Left ventricle myocardium inferior (tissue), 1 donor: ENCODE measurements at regions not wholly inside any gene's neighbourhood (a gene's known extent, or its start where the extent isn't known, plus 50 kb on each side); places are given as distances from the start of the nearest gene placed in this dataset.

ENCODE experiments used
- DNase-seq: peaks from one replicate; pipeline ENCODE4 v3.0.0-alpha.2; 2020
- H3K27ac ChIP-seq: fragments of 200-600 bp; replicated peaks from 2 replicates; pipeline ENCODE4 v1.8.0; 2021
- H3K27me3 ChIP-seq: fragments of 200-600 bp; 2 replicates; pipeline ENCODE4 v1.8.0; 2021; ENCODE audit warnings: low read depth
- H3K36me3 ChIP-seq: fragments of 200-600 bp; 2 replicates; pipeline ENCODE4 v1.8.0; 2021
- H3K4me1 ChIP-seq: fragments of 200-600 bp; 2 replicates; pipeline ENCODE4 v1.8.0; 2021
- H3K4me3 ChIP-seq: fragments of 200-600 bp; 2 replicates; pipeline ENCODE4 v1.8.0; 2021; ENCODE audit warnings: mild to moderate bottlenecking, moderate library complexity
- H3K9me3 ChIP-seq: fragments of 200-600 bp; replicated peaks from 2 replicates; pipeline ENCODE4 v1.8.0; 2021
- CTCF ChIP-seq: fragments of 200-600 bp; IDR thresholded peaks from 2 replicates; pipeline ENCODE4 v1.8.0; 2021; ENCODE audit warnings: antibody characterized with exemption, mild to moderate bottlenecking, borderline replicate concordance
- intact Hi-C: fragments of 100-400 bp; cut with micrococcal nuclease; formaldehyde crosslinking; loops from one replicate; pipeline ENCODE4 v1.11.0; 2022
- donor health status: DM: no; HTN: yes; CAD: no; lungs with severe emphysema.

DNA sequence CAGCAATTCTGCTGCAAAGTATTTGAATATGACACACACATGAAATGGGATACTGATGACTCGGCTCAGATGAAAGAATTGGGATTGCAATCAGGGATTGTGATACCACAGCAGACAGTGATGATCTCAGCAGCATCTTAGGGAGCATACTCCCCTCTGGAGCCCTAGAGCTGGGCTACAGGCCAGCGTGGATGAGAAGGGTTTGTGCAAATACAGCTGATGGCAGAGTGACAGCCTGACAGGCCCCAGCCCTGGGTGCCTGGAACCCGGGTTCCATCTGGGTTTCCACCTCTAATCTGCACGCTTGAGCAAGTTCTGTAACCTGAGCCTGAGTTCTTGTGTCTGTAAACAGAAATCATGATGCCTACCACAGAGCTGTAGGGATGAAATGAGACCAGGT lies 418.0 kb downstream of the LRATD1 start:
- H3K4me1 ChIP-seq: no peaks in the 10 kb centered on the region
- DNase-seq: no peak
- H3K27ac ChIP-seq: no peak overlapping the region
- peaks cover 5% of the 10 kb centered on the region for H3K27me3 ChIP-seq
- intact Hi-C loops: no loop called here
- H3K9me3 ChIP-seq: no peaks in the 10 kb centered on the region
- TF ChIP-seq CTCF: no peak
- no peak overlapping the region for H3K4me3 ChIP-seq
- H3K36me3 ChIP-seq: no peaks in the 10 kb centered on the region

DNA sequence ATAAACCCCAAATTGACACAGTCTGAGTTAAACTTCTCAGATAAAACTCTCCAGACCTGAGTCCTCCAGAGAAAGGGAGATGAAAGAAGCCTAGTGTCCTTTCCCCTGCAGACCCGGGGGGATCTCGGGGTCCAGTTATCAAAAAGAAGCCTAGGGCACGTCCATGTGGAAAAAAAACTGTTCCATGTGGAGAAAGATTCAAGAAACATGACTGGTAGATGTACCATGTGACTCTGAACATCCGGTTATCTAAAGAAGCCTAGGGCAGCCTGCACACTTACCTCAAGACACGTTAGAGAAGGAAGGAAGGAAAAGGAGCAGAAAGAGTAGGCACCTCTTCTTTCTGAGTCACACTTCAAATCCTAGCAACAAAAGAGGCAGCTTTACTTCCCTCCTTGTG lies 421.0 kb downstream of the LRATD1 start:
- no peak for TF ChIP-seq CTCF
- no peak for DNase-seq
- H3K9me3 ChIP-seq: no peaks in the 10 kb centered on the region
- H3K27ac ChIP-seq: no peak overlapping the region
- H3K27me3 ChIP-seq: peaks cover 5% of the 10 kb centered on the region
- no peak overlapping the region for H3K4me3 ChIP-seq
- H3K36me3 ChIP-seq: no peaks in the 10 kb centered on the region
- no peaks in the 10 kb centered on the region for H3K4me1 ChIP-seq
- intact Hi-C loops: no loop called here

DNA sequence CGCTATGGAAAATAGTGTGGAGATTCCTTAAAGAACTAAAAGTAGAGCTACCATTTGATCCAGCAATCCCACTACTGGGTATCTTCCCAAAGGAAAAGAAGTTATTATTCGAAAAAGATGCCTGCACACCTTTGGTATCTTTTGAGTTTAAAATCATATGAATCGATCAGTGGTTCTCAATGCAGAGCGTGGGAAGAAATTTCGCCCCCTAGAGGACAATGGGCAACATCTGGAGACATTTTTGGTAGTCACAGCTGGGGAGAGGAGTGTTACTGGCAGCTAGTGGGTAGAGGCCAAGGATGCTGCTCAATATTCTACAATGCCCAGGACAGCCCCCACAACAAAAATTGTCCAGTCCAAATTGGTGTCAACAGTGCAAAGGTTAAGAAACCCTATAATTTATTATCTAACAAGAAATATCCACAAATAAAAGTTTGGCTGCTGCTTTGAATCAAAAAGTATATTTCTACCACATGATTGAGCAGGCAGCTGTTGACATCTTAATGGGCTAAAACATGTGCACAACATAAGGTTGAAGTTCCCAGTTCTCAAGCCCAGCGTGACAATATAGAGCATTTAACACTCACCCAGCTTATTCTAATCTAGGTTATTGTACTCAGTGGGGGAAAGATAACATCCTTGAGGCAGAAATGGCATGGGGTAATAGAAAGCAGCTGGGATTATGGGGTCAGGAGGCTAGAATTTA lies 425.7 kb downstream of the LRATD1 start:
- Histone ChIP-seq H3K27me3 (peaks cover 5% of the 10 kb centered on the region), H3K36me3 (no peaks in the 10 kb centered on the region), H3K4me3 (no peak overlapping the region), H3K4me1 (no peaks in the 10 kb centered on the region), H3K27ac (no peak overlapping the region), H3K9me3 (no peaks in the 10 kb centered on the region)
- peak; percentile 21 for TF ChIP-seq CTCF
- intact Hi-C loops: no loop called here
- no peak for DNase-seq

DNA sequence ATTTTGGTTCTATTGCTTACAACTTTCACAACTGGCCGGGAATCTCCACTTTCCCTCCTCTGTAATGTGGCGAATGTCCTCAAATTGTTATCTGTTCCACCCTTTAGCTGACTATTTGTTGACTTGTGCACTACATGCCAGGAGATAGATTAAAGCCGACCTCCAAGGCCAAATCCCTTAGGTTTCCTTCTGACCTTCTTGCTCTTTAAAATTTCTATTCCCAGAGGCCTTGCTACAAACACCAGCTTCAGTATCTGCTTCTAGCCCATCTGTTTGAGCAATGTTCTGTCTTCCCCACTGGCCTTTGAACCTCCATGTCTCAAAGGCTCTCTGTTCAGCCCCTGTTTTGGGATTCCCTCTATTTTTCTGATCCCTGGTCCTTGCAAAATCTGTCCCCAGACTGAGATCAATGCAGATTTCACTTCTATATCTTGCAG lies 426.2 kb downstream of the LRATD1 start:
- no peak overlapping the region for H3K4me3 ChIP-seq
- intact Hi-C loops: no loop called here
- H3K4me1 ChIP-seq: no peaks in the 10 kb centered on the region
- peaks cover 5% of the 10 kb centered on the region for H3K27me3 ChIP-seq
- no peak overlapping the region for H3K27ac ChIP-seq
- TF ChIP-seq CTCF: no peak
- H3K36me3 ChIP-seq: no peaks in the 10 kb centered on the region
- no peaks in the 10 kb centered on the region for H3K9me3 ChIP-seq
- DNase-seq: no peak

GRCh38 chr2:15059870-15060512 lies 427.5 kb downstream of the LRATD1 start:
- no peaks in the 10 kb centered on the region for H3K27me3 ChIP-seq
- no peak for DNase-seq
- no peak overlapping the region for H3K27ac ChIP-seq
- no peak for TF ChIP-seq CTCF
- H3K9me3 ChIP-seq: peaks cover 5% of the 10 kb centered on the region
- intact Hi-C loops: no loop called here
- H3K4me1 ChIP-seq: no peaks in the 10 kb centered on the region
- H3K4me3 ChIP-seq: no peak overlapping the region
- H3K36me3 ChIP-seq: no peaks in the 10 kb centered on the region
